HK-2 (cell line): ENCODE measurements at regions not wholly inside any gene's neighbourhood (a gene's known extent, or its start where the extent isn't known, plus 50 kb on each side); places are given as distances from the start of the nearest gene placed in this dataset.
"Not testable (repeated sequence)": the region's sequence is repeated elsewhere in the genome, so short reads cannot be mapped to it uniquely, and the experiment has no call there.

Source experiments
- DNase-seq: peaks from one replicate; pipeline ENCODE4 v3.0.0-alpha.2; 2018; ENCODE audit not compliant: unreplicated experiment

GRCh38 chr18:11464129-11464528 lies 145.3 kb upstream of the SLC35G4 start:
- no peak for DNase-seq

- no peak for DNase-seq
Observed at GRCh38 chr18:11458447-11458846, 150.9 kb upstream of the SLC35G4 start.

- DNase-seq = not testable (repeated sequence)
Observed at GRCh38 chr18:11457853-11458252, 151.5 kb upstream of the SLC35G4 start.

GRCh38 chr18:11454040-11454439 lies 155.4 kb upstream of the SLC35G4 start:
- no peak for DNase-seq

- DNase-seq = not testable (repeated sequence)
Observed at GRCh38 chr18:11444169-11444568, 165.2 kb upstream of the SLC35G4 start.

GRCh38 chr18:11437046-11437445 lies 172.3 kb upstream of the SLC35G4 start:
- no peak for DNase-seq

- DNase-seq = no peak
Observed at GRCh38 chr18:11432360-11432811, 177.0 kb upstream of the SLC35G4 start.

- no peak for DNase-seq
Observed at GRCh38 chr18:11429876-11430275, 179.5 kb upstream of the SLC35G4 start.

GRCh38 chr18:11425211-11425610 lies 184.2 kb upstream of the SLC35G4 start:
- no peak for DNase-seq

GRCh38 chr18:11419338-11419737 lies 190.1 kb upstream of the SLC35G4 start:
- DNase-seq = no peak

GRCh38 chr18:11412811-11413210 lies 196.6 kb upstream of the SLC35G4 start:
- no peak for DNase-seq

GRCh38 chr18:11411048-11411447 lies 198.3 kb upstream of the SLC35G4 start:
- no peak for DNase-seq

- DNase-seq = no peak
Observed at GRCh38 chr18:11408555-11409065, 200.8 kb upstream of the SLC35G4 start.

GRCh38 chr18:11407940-11408339 lies 201.5 kb upstream of the SLC35G4 start:
- no peak for DNase-seq

- no peak for DNase-seq
Observed at GRCh38 chr18:11405804-11406203, 203.6 kb upstream of the SLC35G4 start.

GRCh38 chr18:11400703-11401102 lies 208.7 kb upstream of the SLC35G4 start:
- DNase-seq = no peak

GRCh38 chr18:11398625-11399024 lies 210.8 kb upstream of the SLC35G4 start:
- DNase-seq = no peak

GRCh38 chr18:11392980-11393885 lies 216.2 kb upstream of the SLC35G4 start:
- no peak for DNase-seq

- DNase-seq = no peak
Observed at GRCh38 chr18:11392292-11392691, 217.1 kb upstream of the SLC35G4 start.

GRCh38 chr18:11391661-11392060 lies 217.7 kb upstream of the SLC35G4 start:
- DNase-seq = no peak

- DNase-seq = no peak
Observed at GRCh38 chr18:11388755-11389680, 220.4 kb upstream of the SLC35G4 start.

GRCh38 chr18:11387880-11388279 lies 221.5 kb upstream of the SLC35G4 start:
- DNase-seq = peak; percentile 59
